Stimulated activated CD4-positive, alpha-beta T cell treated with anti-CD3 and anti-CD28 coated beads, Interleukin-15, amount 100 ng/mL, for 48 hours (primary cell): ENCODE measurements at regions not wholly inside any gene's neighbourhood (a gene's known extent, or its start where the extent isn't known, plus 50 kb on each side); places are given as distances from the start of the nearest gene placed in this dataset.

ENCODE experiments used
- DNase-seq, 2 donors: peaks; one replicate each; pipeline ENCODE4 v3.0.0-alpha.2; 2020; ENCODE audit warnings: low read depth in 2 of 2

DNA sequence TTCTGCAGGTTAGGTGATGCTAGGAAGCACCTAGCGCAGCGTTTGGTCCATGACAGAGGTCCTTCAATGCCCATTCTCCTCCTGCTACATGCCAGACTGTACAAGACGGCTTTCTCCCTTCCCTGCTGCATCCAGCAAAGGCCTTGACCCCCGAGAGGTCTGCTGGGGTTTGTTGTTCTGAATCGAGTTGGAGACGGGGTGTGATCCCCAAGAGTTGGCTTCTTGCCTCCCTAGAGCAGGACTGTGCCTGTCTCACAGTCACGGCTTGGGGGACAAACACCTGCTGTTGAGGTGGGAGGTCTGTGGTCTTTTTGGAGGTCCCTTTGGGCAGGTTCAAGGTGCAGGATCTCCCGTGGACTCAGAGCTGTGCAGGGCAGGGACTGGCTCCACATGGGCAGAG is 352.3 kb upstream of the B3GAT1 start:
- DNase-seq: no peak

- DNase-seq: no peak
Observed at GRCh38 chr11:134763030-134763388, 351.0 kb upstream of the B3GAT1 start.

DNA sequence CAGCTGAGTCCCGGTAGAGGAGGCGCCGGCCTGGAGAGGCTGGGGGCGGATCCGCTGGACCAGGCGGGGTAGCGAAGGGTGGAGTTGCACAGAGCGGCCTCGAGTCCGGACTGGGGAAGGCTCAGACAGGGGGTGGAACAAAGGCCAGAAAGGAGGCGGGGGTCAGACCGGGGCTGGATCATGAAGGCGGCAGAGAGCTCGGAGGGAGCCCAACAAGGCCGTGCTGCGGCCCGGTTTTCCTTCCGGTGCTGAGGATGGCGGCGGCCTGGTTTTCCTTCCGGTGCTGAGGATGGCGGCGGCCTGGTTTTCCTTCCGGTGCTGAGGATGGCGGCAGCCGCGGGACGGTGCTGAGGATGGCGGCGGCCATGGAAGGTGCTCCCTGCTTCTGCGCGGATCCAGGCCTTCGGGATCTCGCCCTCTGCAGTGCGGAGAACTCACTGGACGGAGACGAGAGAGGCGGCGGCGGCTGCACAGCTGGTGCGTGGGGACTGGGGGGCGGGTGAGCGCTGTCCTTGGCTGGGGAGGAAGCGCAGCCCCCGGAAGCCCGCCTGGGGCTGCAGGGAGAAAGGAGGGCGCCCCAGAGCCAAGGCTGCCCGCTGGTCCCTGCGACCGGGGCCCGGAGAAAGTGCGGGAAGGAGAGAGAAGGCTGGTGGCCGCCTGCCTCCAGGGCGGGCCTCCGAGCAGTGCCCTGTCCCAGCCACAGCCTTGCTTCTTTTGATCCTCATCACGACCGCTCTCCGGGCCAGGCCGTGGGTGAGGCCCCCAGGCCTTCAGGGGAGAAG is 350.4 kb upstream of the B3GAT1 start:
- no peak for DNase-seq

GRCh38 chr11:134761926-134762247 is 349.8 kb upstream of the B3GAT1 start:
- no peak for DNase-seq

GRCh38 chr11:134761386-134761785 is 349.3 kb upstream of the B3GAT1 start:
- DNase-seq: no peak

GRCh38 chr11:134760957-134761356 is 348.9 kb upstream of the B3GAT1 start:
- DNase-seq: no peak

DNA sequence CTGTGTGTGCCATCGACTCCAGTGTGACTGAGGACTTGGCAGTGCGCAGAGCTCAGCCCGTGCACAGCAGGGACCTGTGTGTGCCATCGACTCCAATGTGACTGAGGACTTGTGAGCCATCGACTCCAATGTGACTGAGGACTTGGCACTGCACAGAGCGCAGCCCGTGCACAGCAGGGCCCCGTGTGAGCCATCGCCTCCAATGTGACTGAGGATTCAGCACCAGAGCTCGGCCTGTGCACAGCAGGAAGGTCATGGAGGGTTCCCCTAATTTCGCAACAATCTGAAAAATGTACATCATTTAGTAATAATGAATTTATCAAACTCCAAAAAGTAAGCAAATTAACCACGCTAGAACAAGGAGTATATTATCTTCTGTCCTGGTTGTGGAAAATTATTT is 348.3 kb upstream of the B3GAT1 start:
- DNase-seq: no peak

GRCh38 chr11:134759855-134760254 is 347.8 kb upstream of the B3GAT1 start:
- no peak for DNase-seq

DNA sequence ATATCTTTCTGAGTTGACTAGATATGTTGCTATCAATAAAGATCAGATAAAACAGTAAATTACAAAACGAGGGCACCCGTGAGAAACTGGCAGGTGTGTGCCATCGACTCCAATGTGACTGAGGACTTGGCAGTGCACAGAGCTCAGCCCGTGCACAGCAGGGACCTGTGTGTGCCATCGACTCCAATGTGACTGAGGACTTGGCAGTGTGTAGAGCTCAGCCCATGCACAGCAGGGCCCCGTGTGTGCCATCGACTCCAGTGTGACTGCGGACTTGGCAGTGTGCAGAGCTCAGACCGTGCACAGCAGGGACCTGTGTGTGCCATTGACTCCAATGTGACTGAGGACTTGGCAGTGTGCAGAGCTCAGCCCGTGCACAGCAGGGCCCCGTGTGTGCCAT is 347.2 kb upstream of the B3GAT1 start:
- no peak for DNase-seq

- no peak for DNase-seq
Observed at GRCh38 chr11:134758342-134758931, 346.4 kb upstream of the B3GAT1 start.

GRCh38 chr11:134757633-134758032 is 345.6 kb upstream of the B3GAT1 start:
- DNase-seq: no peak

DNA sequence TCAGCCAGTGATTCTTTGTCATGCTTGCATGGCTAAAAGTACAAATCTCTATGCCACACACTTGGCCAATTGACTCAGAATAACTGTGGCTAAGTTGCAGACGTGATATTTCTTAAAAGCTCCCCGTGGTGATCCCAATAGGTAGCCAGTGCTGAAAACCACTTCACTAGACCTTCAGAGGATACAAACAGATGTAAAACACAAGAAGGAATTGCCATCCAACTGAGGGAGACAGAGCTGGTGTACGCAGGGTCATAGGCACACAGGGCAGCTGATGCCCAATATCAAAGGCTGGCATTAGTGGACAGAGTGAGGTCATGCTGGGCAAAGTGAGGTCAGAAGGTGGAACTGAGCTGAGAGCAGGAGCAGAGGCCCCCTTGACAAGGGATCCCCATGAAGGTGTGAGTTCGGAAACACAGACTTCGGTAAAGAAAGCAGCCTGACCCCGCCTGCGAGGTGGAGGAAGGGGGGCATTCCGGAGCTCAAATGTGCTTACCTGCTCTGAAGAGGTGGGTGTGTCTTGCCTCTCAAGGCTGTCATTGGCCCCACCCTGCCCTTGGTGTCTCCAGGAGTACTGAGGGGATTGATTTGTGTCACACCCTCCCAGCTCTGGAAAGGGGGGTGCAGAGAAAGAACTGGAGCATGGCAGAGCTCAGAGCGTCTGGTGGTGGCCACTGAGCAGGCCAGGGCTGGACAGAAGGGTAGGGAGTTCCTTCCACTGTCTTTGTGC is 344.9 kb upstream of the B3GAT1 start:
- no peak for DNase-seq

DNA sequence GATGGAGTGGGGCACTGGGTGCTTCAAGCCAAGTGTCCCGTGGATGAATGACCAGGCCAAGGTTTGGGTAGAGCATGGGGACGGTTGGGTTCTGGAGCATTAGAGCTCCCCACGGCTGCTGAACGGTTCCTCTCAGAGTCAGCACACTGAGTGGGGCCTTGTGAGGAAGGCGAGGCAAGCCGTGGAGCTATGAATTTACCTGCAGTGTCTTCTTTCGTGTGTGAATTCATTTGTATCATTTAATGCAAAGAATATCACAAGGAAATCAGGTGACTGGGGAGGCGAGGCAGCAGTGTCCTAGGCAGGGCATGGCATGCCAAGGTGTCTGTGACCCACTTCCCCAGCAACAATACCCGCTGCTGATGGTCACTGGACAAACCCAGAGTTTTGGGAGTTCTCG is 343.5 kb upstream of the B3GAT1 start:
- DNase-seq: no peak

GRCh38 chr11:134754521-134755198 is 342.6 kb upstream of the B3GAT1 start:
- no peak for DNase-seq

DNA sequence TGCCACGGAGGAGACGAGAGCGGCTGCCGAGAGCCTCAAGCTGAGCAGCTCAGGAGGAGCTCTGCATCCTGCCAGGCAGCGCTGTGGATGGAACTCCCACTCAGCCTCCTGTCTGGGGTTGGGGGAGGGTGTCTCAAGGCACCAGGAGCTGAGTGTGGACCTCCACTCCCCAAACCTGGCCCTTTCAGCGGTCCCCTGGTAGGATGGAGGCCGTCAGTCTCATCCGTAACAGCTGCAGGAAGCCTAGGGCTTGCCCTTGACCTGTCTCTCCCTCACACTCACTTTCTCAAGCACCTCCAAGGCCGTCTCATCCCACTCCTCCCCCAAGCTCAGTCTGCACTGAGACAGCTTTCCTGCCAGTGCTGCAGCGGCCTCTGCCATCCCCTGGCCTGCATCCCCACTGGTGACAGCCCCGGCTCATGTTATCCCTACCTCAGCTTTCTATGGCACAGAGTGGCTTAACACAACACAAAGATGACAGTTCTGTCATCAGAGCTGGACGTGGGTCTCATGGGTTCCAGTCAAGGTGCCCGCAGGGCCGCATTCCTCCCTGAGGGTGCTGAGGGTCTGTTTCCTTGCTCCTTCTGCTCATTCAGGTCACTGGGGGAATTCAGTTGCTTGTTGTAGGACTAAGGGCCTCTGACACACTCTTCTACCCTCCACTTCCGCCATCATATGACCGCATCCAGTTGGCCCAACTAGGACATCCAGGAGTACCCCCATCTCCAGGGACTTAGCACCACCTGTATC is 341.9 kb upstream of the B3GAT1 start:
- no peak for DNase-seq

- no peak for DNase-seq
Observed at GRCh38 chr11:134752964-134753770, 341.1 kb upstream of the B3GAT1 start.

GRCh38 chr11:134752526-134752925 is 340.5 kb upstream of the B3GAT1 start:
- no peak for DNase-seq

DNA sequence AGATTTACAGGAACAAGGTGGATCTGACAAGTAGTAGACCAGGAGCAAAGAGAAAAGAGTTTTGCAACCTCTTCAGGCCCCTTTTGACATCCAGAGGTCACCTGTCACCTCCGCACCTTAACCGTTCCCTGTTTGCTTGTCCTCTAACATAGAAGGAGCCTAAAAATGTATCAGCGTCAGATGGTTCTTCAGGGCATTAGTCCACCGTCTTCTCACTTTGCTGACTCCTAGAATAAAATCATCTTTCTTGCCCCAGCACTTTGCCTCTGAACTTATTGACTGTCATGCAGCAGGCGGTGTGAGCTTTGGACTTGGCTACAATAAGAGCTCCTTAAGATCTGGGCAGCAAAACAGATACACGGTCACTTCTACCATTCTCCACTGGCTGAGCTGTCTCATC is 339.7 kb upstream of the B3GAT1 start:
- DNase-seq: no peak

GRCh38 chr11:134751031-134751585 is 339.1 kb upstream of the B3GAT1 start:
- no peak for DNase-seq

GRCh38 chr11:134750619-134751018 is 338.6 kb upstream of the B3GAT1 start:
- no peak for DNase-seq
